GM18858 (cell line): ENCODE measurements at regions not wholly inside any gene's neighbourhood (a gene's known extent, or its start where the extent isn't known, plus 50 kb on each side); places are given as distances from the start of the nearest gene placed in this dataset.
"Not testable (repeated sequence)": the region's sequence is repeated elsewhere in the genome, so short reads cannot be mapped to it uniquely, and the experiment has no call there.

Experiments
- ATAC-seq: cut with Tn5 transposase; IDR thresholded peaks from one replicate; pipeline ENCODE4 v1.9.1; 2021; ENCODE audit not compliant: unreplicated experiment

DNA sequence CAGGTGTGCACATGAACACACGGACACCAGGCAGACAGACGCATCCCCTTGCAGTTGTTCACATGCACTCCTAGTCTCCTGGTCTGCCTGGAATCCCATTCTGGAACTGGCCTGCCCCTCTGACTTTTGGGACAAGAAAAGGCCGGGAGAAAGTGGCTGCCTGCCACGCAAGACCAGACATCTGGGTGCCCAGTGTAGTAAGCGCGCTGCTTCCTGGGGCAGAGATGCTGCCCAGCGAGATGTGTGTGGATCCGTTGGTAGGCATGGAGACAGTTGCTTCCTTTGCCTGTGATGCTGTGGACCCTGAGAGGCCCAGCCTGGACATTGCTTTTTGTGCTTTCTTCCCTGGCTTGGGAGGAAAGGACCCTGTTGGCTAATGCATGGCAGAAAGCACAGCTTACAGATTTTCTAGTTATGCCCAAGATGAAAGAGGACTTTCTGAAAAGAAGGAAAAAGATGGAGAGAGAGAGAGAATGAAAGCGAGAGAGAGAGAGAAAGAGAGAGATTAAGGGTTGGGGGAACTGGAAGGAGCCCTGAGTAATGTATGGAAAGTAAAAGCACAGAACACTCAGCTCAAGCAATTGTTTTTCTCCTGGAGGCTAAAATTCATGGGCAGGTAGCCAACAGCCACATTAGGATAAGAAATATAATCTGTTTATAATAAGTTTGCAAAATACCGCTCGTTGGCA is 235.3 kb downstream of the BCL2L11 start:
- ATAC-seq, result not testable (repeated sequence)

- not testable (repeated sequence) for ATAC-seq
Measured at GRCh38 chr2:111356512-111357031, 235.9 kb downstream of the BCL2L11 start.

DNA sequence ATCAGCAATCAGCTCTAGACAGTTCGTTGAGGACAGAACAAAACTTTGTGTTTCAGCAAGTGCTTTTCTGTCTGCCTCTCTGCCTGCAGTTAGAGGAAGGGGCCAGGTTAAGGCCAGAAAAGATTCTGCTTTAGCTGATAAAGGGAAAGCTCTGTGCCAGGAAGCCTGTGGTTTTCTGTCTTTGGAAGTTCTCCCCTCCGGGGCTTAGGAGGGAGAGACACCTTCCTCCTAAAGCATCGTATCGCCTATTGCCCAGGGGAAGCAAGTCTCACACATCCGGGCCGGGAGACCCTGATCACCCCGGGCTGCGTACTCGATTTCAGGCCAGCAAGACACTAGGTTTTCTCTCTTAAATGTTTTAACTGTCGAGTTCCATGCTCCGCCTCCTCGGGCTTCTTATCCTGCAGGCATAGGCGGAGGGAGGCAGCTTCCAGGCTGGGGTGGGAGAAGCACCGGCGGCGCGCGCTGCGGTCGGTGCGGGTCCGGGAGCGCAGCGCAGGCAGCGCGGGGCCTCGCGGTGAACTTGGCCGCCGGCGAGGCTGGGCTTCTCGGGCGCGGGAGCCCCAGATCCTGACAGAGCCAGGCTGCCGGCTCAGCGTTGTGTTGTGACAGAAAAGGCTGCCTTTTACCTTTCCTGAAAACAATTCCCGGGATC is 245.4 kb downstream of the BCL2L11 start:
- ATAC-seq, result not testable (repeated sequence)

- not testable (repeated sequence) for ATAC-seq
Measured at GRCh38 chr2:111366641-111367029, 245.9 kb downstream of the BCL2L11 start.

GRCh38 chr2:111367080-111367479 is 246.4 kb downstream of the BCL2L11 start:
- not testable (repeated sequence) for ATAC-seq

DNA sequence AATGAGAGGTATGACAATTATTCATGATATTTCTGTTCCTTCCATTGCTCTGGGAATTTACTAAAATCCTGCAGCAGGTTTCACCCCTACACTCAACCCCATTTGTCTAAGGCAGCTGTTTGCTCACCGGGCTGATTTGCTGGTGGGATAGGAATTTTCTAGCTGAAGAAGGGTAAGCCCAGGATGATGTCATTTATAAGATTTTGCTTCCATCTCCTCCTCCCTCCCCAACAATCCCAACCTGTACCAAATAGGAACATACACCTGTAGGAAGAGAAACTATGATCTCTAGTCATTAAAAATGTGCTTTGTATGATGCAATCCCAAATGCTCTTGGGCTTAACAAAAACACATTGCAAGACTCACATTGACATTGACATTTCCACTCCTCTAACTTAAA is 247.2 kb downstream of the BCL2L11 start:
- not testable (repeated sequence) for ATAC-seq

DNA sequence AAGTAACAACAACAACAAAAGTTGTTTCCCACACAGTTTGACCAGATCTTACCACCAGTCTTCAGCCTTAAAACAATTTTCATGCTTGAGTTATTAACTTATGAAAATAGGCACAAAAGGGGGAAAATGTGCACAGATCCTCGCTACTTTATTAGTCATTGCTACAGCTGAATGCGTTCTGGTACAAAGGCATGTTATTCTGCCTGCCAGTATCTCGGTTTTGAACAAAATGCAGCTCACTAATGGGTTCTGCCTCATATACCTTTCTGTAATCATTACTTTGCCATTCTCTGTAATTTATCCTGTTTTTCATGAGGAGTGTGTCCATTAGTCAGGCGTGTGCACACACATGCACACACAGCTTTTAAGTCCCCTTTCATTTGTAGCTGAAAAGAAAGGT is 247.6 kb downstream of the BCL2L11 start:
- not testable (repeated sequence) for ATAC-seq

GRCh38 chr2:111373060-111373459 is 252.3 kb downstream of the BCL2L11 start:
- ATAC-seq, result not testable (repeated sequence)

GRCh38 chr2:111373989-111374388 is 253.3 kb downstream of the BCL2L11 start:
- not testable (repeated sequence) for ATAC-seq

GRCh38 chr2:111374734-111375133 is 254.0 kb downstream of the BCL2L11 start:
- not testable (repeated sequence) for ATAC-seq

GRCh38 chr2:111375320-111375883 is 254.7 kb downstream of the BCL2L11 start:
- ATAC-seq, result not testable (repeated sequence)

DNA sequence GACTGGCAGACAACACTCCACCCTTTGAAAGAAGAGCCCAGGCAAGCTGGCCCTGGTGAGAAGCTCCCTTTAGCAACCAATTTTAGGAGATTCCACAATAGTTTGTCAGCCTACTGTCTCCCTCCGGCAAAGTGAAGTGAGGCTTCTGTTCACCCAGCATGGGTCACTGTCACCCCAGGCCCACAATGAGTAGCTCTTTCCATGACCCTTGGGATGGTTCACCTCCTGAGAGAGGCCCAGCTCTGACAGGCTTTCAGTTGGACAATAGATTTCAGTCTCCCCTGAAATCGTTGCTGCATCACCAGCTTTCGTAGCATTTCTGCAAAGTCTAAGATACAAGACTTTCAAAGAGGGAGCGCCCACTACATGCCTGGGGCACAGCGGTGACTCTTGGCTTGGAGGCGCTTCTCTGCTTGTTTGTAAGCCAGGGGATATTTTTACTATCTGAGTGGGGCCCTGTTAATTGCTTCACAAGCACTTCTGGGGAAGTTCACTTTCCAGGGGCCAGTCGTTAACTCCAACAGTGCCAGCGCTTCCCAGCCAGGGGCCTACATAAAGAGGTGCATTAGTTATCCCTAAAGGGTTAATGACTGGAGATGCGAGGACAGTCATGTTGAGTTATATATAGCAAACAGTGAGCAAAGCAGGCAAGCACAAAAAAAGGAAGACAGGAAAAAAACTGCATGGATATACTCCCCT is 255.7 kb downstream of the BCL2L11 start:
- ATAC-seq, result not testable (repeated sequence)

DNA sequence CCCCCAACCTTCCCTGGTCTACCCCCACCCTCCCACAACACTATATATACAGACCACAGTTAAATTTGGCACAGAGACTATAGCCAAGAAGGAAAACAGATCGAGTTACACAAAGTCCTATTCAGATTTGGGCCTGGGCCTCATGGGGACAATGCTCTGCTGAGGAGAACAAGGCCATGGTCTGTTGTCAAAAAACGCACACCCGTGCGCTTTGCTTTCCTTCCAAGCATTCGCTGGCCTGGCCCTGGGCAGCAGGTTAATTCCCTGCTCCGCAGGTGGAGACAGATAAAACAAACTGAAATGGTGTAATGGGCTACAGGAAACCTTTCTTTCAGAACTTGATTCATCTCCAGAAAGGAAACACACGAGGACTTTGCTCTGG is 256.2 kb downstream of the BCL2L11 start:
- not testable (repeated sequence) for ATAC-seq

GRCh38 chr2:111377386-111377959 is 256.8 kb downstream of the BCL2L11 start:
- ATAC-seq, result not testable (repeated sequence)

DNA sequence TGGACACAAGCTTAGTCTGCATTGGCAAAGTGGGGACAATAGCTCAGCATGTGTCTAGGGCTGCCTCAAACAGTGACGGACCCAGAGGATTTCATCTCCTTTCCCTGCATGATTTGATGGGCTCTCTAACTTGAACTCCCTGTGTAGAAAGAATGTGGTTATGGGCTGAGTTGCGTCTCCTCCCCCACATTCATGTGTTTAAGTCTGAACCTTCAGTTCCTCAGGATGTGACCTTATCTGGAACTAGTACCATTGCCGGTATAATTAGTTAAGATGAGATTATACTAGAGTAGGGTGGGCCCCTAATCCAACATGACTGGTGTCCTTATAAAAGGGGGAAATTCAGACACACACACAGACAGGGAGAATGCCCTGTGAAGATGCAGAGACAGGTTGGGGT is 257.6 kb downstream of the BCL2L11 start:
- not testable (repeated sequence) for ATAC-seq

DNA sequence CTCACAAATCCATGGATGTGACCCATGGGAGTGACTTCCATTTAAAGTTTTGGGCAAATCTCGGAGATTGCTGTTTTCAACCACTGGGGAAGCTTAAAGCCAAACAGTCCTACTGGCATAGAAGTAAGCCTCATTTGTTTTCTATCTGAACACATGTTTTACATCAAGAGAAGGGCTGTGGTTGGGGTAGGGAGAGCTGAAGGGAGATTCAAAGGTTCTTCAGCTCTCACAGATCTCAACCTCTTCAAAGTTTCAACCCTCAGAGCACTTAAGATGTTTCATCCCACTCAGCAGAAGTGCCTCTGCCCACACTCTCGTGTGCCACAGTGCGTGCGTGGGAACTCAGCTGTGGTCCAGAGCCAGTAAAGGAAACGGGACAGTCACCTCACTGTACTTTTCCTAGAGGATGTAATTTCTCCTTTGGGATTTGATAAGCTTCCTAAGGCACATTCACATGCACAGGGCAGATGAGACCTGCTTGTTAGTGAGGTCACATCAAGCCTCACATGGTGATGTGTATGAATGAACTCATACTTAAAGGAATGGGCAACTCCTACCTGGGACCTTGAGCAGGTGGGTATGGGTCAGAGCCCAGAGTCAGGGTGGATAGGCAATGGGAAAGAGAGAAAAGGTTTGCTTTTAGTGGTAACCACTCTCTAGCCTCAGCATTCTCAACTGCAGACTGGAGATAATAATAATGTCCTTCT is 260.2 kb downstream of the BCL2L11 start:
- ATAC-seq, result not testable (repeated sequence)

GRCh38 chr2:111381530-111382306 is 261.0 kb downstream of the BCL2L11 start:
- ATAC-seq, result not testable (repeated sequence)

DNA sequence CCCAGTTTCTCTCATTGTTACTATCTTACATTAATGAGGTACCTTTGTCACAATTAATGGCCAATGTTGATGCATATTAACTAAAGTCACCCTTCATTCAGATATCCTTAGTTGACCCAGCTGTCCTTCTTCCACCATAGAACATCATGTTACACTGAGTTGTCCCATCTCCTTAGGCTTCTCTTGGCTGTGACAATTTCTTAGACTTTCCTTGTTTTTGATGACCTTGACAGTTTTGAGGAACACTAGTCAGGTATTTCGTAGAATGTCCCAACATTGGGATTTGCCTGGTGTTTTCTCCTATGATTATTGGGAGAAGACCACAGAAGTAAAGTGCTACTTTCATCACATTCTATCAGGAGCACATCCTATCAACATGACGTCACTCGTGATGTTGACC is 261.8 kb downstream of the BCL2L11 start:
- ATAC-seq, result not testable (repeated sequence)

- not testable (repeated sequence) for ATAC-seq
Measured at GRCh38 chr2:111383311-111383710, 262.6 kb downstream of the BCL2L11 start.
